ENCODE measurements at regions not wholly inside any gene's neighbourhood (a gene's known extent, or its start where the extent isn't known, plus 50 kb on each side); places are given as distances from the start of the nearest gene placed in this dataset.

DNA sequence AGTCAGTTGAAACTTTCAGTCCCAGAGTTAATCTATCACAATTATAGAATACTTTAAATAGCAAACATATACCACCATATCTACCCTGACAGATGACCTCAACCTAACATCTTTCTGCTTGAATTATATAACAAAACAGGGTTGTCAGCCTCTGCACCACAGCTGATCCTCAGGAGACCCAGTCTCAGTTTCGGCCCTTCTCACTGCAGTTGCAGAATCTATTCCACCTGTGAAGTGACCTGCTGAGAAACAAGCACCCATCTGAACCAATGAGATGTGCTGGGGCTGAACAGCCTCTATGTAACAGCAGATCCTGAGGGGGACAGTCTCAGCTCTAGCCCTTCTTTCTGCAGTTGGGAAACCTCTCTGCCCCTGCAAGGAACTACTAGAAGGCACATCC, 567.6 kb downstream of the KCNJ3 start:
- TF ChIP-seq, protein P1, sequence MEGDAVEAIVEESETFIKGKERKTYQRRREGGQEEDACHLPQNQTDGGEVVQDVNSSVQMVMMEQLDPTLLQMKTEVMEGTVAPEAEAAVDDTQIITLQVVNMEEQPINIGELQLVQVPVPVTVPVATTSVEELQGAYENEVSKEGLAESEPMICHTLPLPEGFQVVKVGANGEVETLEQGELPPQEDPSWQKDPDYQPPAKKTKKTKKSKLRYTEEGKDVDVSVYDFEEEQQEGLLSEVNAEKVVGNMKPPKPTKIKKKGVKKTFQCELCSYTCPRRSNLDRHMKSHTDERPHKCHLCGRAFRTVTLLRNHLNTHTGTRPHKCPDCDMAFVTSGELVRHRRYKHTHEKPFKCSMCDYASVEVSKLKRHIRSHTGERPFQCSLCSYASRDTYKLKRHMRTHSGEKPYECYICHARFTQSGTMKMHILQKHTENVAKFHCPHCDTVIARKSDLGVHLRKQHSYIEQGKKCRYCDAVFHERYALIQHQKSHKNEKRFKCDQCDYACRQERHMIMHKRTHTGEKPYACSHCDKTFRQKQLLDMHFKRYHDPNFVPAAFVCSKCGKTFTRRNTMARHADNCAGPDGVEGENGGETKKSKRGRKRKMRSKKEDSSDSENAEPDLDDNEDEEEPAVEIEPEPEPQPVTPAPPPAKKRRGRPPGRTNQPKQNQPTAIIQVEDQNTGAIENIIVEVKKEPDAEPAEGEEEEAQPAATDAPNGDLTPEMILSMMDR (IDR thresholded peaks at IDR 0.05; ENCODE audit: low read depth, low read length), result no peak
- no peak for TF ChIP-seq EZH2phosphoT487 (IDR thresholded peaks at IDR 0.05; ENCODE audit: low read depth)
